PC-3 (cell line): ENCODE measurements at regions not wholly inside any gene's neighbourhood (a gene's known extent, or its start where the extent isn't known, plus 50 kb on each side); places are given as distances from the start of the nearest gene placed in this dataset.

ENCODE experiments used
- ATAC-seq: fragments of 200-7000 bp; cut with Tn5 transposase; 2 replicates; pipeline ENCODE4 v1.9.1; 2020; ENCODE audit warnings: mild to moderate bottlenecking, moderate library complexity
- BruUV-seq: library from RNA; stranded (reverse); fragments of 400-500 nt; replicated peaks from 2 replicates; lab custom pipeline; 2021; lab: Mats Ljungman, UMichigan
- CTCF ChIA-PET: fragments of 300-600 bp; sonication (Branson Sonifier 250); formaldehyde crosslinking; loops from one replicate; lab custom pipeline; 2022; ENCODE audit warnings: antibody characterized with exemption; lab: Charles Lee
- POLR2A ChIA-PET: fragments of 300-600 bp; sonication (Branson Sonifier 250); formaldehyde crosslinking; loops from one replicate; lab custom pipeline; 2022; ENCODE audit warnings: antibody characterized with exemption; ENCODE audit not compliant: unreplicated experiment; lab: Charles Lee
- DNase-seq: peaks from one replicate; pipeline ENCODE4 v3.0.0-alpha.2; 2015
- H2AFZ ChIP-seq: fragments of 300-600 bp; sonication (generic); 2 replicates; pipeline ENCODE4 v1.6.0; 2016; ENCODE audit warnings: antibody characterized with exemption, low read length
- H3F3A ChIP-seq: fragments of 300-600 bp; sonication (generic); one replicate; pipeline ENCODE4 v1.6.0; 2017; ENCODE audit warnings: antibody characterized with exemption, low read length, control low read depth, mild to moderate bottlenecking; ENCODE audit not compliant: unreplicated experiment
- H3K27ac ChIP-seq: fragments of 300-600 bp; sonication (generic); 2 replicates; pipeline ENCODE4 v1.5.1; 2016; ENCODE audit warnings: mild to moderate bottlenecking, low read length
- H3K27me3 ChIP-seq: fragments of 300-600 bp; sonication (generic); 2 replicates; pipeline ENCODE4 v1.6.1; 2016; ENCODE audit warnings: low read length, mixed read lengths
- H3K36me3 ChIP-seq: fragments of 300-600 bp; sonication (generic); 2 replicates; pipeline ENCODE4 v1.6.1; 2016; ENCODE audit warnings: low read depth, mixed run types, low read length, mixed read lengths
- H3K4me1 ChIP-seq: fragments of 300-600 bp; sonication (generic); 2 replicates; pipeline ENCODE4 v1.5.1; 2016; ENCODE audit warnings: low read length; ENCODE audit not compliant: insufficient read depth
- H3K4me2 ChIP-seq: fragments of 300-600 bp; sonication (generic); 2 replicates; pipeline ENCODE4 v1.6.0; 2016; ENCODE audit warnings: low read length
- H3K4me3 ChIP-seq: fragments of 300-600 bp; sonication (generic); 2 replicates; pipeline ENCODE4 v1.5.1; 2016; ENCODE audit warnings: mild to moderate bottlenecking, low read length, mixed read lengths
- H3K79me2 ChIP-seq: fragments of 300-600 bp; sonication (generic); 2 replicates; pipeline ENCODE4 v1.6.1; 2017; ENCODE audit warnings: low read length, mixed read lengths
- H3K9ac ChIP-seq: fragments of 300-600 bp; sonication (generic); 2 replicates; pipeline ENCODE4 v1.6.0; 2016; ENCODE audit warnings: mild to moderate bottlenecking, low read length
- H3K9me2 ChIP-seq: fragments of 300-600 bp; sonication (generic); replicated peaks from 2 replicates; pipeline ENCODE4 v1.6.1; 2016; ENCODE audit warnings: mixed run types, low read length, mixed read lengths
- H3K9me3 ChIP-seq: fragments of 300-600 bp; sonication (generic); 2 replicates; pipeline ENCODE4 v1.6.1; 2016; ENCODE audit warnings: low read length, mixed read lengths
- H4K20me1 ChIP-seq: fragments of 300-600 bp; sonication (generic); 2 replicates; pipeline ENCODE4 v1.6.1; 2016; ENCODE audit warnings: low read length, mixed read lengths
- CTCF ChIP-seq: fragments of 300-600 bp; sonication (generic); conservative IDR thresholded peaks from 2 replicates; pipeline ENCODE4 v1.5.1; 2017; ENCODE audit warnings: antibody characterized with exemption, low read depth, mild to moderate bottlenecking, low read length
- EZH2 ChIP-seq: fragments of 300-600 bp; sonication (generic); IDR thresholded peaks from one replicate; pipeline ENCODE4 v1.6.1; 2017; ENCODE audit warnings: antibody characterized with exemption, mild to moderate bottlenecking, low read length; ENCODE audit not compliant: unreplicated experiment
- EZH2phosphoT487 ChIP-seq: fragments of 300-600 bp; sonication (generic); IDR thresholded peaks from 2 replicates; pipeline ENCODE4 v1.6.1; 2018; ENCODE audit warnings: mild to moderate bottlenecking, antibody characterized with exemption, low read length, borderline replicate concordance
- intact Hi-C: fragments of 100-400 bp; cut with micrococcal nuclease; formaldehyde crosslinking; loops from 2 replicates; pipeline ENCODE4 v1.9.0; 2023

GRCh38 chr5:145500710-145501109 is 334.4 kb downstream of the PRELID2 start:
- intact Hi-C loops, result no loop called here
- ATAC-seq (no peak), DNase-seq (no peak)
- Histone ChIP-seq H3K4me2 (no peak overlapping the region), H4K20me1 (no peaks in the 10 kb centered on the region), H3K36me3 (no peaks in the 10 kb centered on the region), H3K4me3 (no peak overlapping the region), H3F3A (no peaks in the 10 kb centered on the region), H3K4me1 (peaks cover 6% of the 10 kb centered on the region; the same call in 1 of the 2 replicates), H3K9me2 (no peaks in the 10 kb centered on the region), H3K9me3 (no peaks in the 10 kb centered on the region), H3K79me2 (no peaks in the 10 kb centered on the region), H3K9ac (no peak overlapping the region), H3K27ac (no peak overlapping the region), H2AFZ (no peak overlapping the region), H3K27me3 (no peaks in the 10 kb centered on the region)
- CTCF ChIA-PET, result no interaction called here
- TF ChIP-seq CTCF (no peak), EZH2phosphoT487 (no peak), EZH2 (no peak)
- POLR2A ChIA-PET, result no interaction called here
- BruUV-seq, result no TSS peak

GRCh38 chr5:145499483-145499882 is 335.7 kb downstream of the PRELID2 start:
- H3K79me2 ChIP-seq, result no peaks in the 10 kb centered on the region
- TF ChIP-seq EZH2phosphoT487, result no peak
- no peak for TF ChIP-seq CTCF
- TF ChIP-seq EZH2, result no peak
- POLR2A ChIA-PET, result no interaction called here
- H2AFZ ChIP-seq, result no peak overlapping the region
- H4K20me1 ChIP-seq, result no peaks in the 10 kb centered on the region
- H3K36me3 ChIP-seq, result no peaks in the 10 kb centered on the region
- H3K9ac ChIP-seq, result no peak overlapping the region
- H3K27me3 ChIP-seq, result no peaks in the 10 kb centered on the region
- no peak for ATAC-seq
- H3K4me3 ChIP-seq, result no peak overlapping the region
- H3K9me3 ChIP-seq, result no peaks in the 10 kb centered on the region
- H3F3A ChIP-seq, result no peaks in the 10 kb centered on the region
- intact Hi-C loops, result no loop called here
- H3K4me1 ChIP-seq, result peaks cover 11% of the 10 kb centered on the region
- no TSS peak for BruUV-seq
- no peak for DNase-seq
- no peak overlapping the region for H3K27ac ChIP-seq
- no peak overlapping the region for H3K4me2 ChIP-seq
- CTCF ChIA-PET, result no interaction called here
- H3K9me2 ChIP-seq, result no peaks in the 10 kb centered on the region

- peaks cover 11% of the 10 kb centered on the region for H3K4me1 ChIP-seq
- no TSS peak for BruUV-seq
- intact Hi-C loops, result no loop called here
- H3K9me3 ChIP-seq, result no peaks in the 10 kb centered on the region
- CTCF ChIA-PET, result no interaction called here
- no peak overlapping the region for H3K27ac ChIP-seq
- no peak overlapping the region for H3K9ac ChIP-seq
- no peaks in the 10 kb centered on the region for H3K36me3 ChIP-seq
- H3F3A ChIP-seq, result no peaks in the 10 kb centered on the region
- no peaks in the 10 kb centered on the region for H3K79me2 ChIP-seq
- DNase-seq (no peak), ATAC-seq (no peak)
- no peaks in the 10 kb centered on the region for H4K20me1 ChIP-seq
- H3K27me3 ChIP-seq, result no peaks in the 10 kb centered on the region
- POLR2A ChIA-PET, result no interaction called here
- no peak overlapping the region for H3K4me3 ChIP-seq
- no peak for TF ChIP-seq CTCF
- TF ChIP-seq EZH2, result no peak
- no peak for TF ChIP-seq EZH2phosphoT487
- no peaks in the 10 kb centered on the region for H3K9me2 ChIP-seq
- H3K4me2 ChIP-seq, result no peak overlapping the region
- no peak overlapping the region for H2AFZ ChIP-seq
These were observed 338.1 kb downstream of the PRELID2 start for GRCh38 chr5:145497052-145497451.
